Parathyroid adenoma (tissue), 2 donors: ENCODE measurements at regions not wholly inside any gene's neighbourhood (a gene's known extent, or its start where the extent isn't known, plus 50 kb on each side); places are given as distances from the start of the nearest gene placed in this dataset.

Experiments used
- H2AFZ ChIP-seq: fragments of 300-600 bp; sonication (generic); one replicate; pipeline ENCODE4 v1.7.0; 2017; ENCODE audit warnings: antibody characterized with exemption, mild to moderate bottlenecking
- H3K27ac ChIP-seq: fragments of 300-600 bp; sonication (generic); one replicate; pipeline ENCODE4 v1.7.0; 2017
- H3K27me3 ChIP-seq: fragments of 300-600 bp; sonication (generic); one replicate; pipeline ENCODE4 v1.7.0; 2017; ENCODE audit warnings: low read length; ENCODE audit not compliant: control insufficient read depth, insufficient read depth
- H3K36me3 ChIP-seq: fragments of 300-600 bp; sonication (generic); one replicate; pipeline ENCODE4 v1.7.0; 2017; ENCODE audit warnings: low read length; ENCODE audit not compliant: control insufficient read depth, insufficient read depth
- H3K4me1 ChIP-seq: fragments of 300-600 bp; sonication (generic); one replicate; pipeline ENCODE4 v1.7.0; 2017; ENCODE audit warnings: control low read depth
- H3K4me2 ChIP-seq: fragments of 300-600 bp; sonication (generic); one replicate; pipeline ENCODE4 v1.7.0; 2017; ENCODE audit warnings: low read length
- H3K4me3 ChIP-seq: fragments of 300-600 bp; sonication (generic); one replicate; pipeline ENCODE4 v1.7.0; 2017; ENCODE audit warnings: low read depth, low read length
- H3K79me2 ChIP-seq: fragments of 300-600 bp; sonication (generic); one replicate; pipeline ENCODE4 v1.7.0; 2017; ENCODE audit warnings: control low read depth
- H3K9ac ChIP-seq: fragments of 300-600 bp; sonication (generic); one replicate; pipeline ENCODE4 v1.7.0; 2017; ENCODE audit warnings: mild to moderate bottlenecking
- H3K9me3 ChIP-seq: fragments of 300-600 bp; sonication (generic); one replicate; pipeline ENCODE4 v1.7.0; 2017; ENCODE audit warnings: low read length; ENCODE audit not compliant: control insufficient read depth
- TF ChIP-seq, protein P1 (sequence below): fragments of 300-600 bp; sonication (generic); IDR thresholded peaks from one replicate; pipeline ENCODE4 v1.7.0; 2017; ENCODE audit warnings: antibody characterized with exemption, mild to moderate bottlenecking
- donor health status: primary hyperparathyroidism.

DNA sequence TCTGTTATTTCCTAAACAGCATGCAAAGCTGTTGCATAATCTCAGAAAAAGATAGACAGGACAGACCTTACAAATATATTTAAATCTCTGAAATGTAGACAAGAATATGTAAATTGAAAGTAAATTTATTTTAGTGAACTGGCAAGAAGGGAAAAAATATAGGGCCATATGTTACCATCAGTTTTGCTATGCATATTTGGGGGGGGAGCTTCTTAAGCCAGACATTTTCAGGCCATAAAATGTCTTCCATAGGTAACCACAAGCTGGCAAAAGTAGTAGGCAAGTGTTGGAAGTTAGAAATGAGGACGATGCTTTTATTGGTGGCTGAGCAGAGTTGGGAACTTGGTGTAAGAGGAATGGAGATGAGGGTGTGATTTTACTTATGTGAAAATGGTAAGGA is 272.0 kb upstream of the CXXC4 start:
- TF ChIP-seq, protein P1, sequence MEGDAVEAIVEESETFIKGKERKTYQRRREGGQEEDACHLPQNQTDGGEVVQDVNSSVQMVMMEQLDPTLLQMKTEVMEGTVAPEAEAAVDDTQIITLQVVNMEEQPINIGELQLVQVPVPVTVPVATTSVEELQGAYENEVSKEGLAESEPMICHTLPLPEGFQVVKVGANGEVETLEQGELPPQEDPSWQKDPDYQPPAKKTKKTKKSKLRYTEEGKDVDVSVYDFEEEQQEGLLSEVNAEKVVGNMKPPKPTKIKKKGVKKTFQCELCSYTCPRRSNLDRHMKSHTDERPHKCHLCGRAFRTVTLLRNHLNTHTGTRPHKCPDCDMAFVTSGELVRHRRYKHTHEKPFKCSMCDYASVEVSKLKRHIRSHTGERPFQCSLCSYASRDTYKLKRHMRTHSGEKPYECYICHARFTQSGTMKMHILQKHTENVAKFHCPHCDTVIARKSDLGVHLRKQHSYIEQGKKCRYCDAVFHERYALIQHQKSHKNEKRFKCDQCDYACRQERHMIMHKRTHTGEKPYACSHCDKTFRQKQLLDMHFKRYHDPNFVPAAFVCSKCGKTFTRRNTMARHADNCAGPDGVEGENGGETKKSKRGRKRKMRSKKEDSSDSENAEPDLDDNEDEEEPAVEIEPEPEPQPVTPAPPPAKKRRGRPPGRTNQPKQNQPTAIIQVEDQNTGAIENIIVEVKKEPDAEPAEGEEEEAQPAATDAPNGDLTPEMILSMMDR = no peak
- no peak overlapping the region for H3K4me2 ChIP-seq
- H2AFZ ChIP-seq = no peak overlapping the region
- H3K9me3 ChIP-seq = no peaks in the 10 kb centered on the region
- H3K27ac ChIP-seq = no peak overlapping the region
- no peak overlapping the region for H3K9ac ChIP-seq
- H3K79me2 ChIP-seq = no peaks in the 10 kb centered on the region
- H3K4me3 ChIP-seq = no peak overlapping the region
- H3K36me3 ChIP-seq = no peaks in the 10 kb centered on the region
- no peaks in the 10 kb centered on the region for H3K27me3 ChIP-seq
- H3K4me1 ChIP-seq = no peaks in the 10 kb centered on the region

DNA sequence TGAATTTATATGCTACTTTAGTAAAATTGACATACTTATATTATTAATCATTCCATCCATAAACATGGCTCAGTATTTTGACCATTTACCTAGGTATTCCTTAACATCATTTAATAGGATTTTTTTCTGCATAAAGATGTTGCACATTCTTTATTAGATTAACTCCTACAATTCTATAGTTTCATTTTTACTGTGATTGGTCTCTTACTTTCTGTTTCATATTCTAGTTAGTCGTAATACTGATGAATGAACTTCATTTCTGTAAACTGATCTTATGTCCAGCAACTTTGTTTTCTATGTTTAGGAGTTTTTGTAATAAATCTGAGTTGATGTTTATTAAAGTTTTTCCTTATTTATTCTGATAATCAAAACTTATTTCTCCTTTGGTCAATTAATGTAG is 278.2 kb upstream of the CXXC4 start:
- Histone ChIP-seq H3K36me3 (no peaks in the 10 kb centered on the region), H3K9me3 (no peaks in the 10 kb centered on the region), H3K79me2 (no peaks in the 10 kb centered on the region), H3K27ac (no peak overlapping the region), H3K27me3 (no peaks in the 10 kb centered on the region), H3K4me2 (no peak overlapping the region), H3K9ac (no peak overlapping the region), H3K4me3 (no peak overlapping the region), H2AFZ (no peak overlapping the region), H3K4me1 (no peaks in the 10 kb centered on the region)
- TF ChIP-seq, protein P1 = no peak

DNA sequence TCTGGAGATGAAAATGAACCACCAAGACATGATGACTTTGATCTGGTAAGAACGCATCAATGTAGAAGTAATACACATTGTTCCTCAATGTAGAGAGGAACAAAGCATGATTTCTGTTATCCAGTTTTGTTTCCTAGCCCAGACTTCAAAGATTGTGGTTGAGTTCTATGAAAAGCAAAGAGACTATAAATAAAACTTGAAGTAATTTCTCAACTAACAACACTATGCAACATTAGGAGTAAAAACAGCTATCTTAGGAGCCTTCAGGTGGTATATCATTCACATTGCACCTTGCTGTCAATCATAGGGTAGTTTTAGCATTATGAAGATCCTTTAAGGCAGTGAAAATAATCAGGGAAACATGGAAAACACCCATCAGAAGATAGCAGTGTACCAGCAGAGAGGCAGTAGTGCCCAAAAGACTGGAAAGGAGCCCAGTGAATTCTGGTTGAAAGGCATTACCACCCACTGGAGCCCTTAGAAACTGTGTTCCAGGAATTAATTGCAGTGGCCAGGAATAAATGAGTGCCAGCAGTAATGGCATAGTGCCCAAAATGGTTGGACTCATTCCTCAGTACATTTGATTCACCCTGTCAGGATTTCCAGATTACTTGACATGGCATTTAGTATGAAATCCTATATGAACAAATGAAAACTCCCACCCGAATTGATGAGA is 300.7 kb upstream of the CXXC4 start:
- H3K36me3 ChIP-seq = no peaks in the 10 kb centered on the region
- no peaks in the 10 kb centered on the region for H3K79me2 ChIP-seq
- no peak overlapping the region for H3K27ac ChIP-seq
- no peaks in the 10 kb centered on the region for H3K4me1 ChIP-seq
- H3K27me3 ChIP-seq = no peaks in the 10 kb centered on the region
- H3K4me3 ChIP-seq = no peak overlapping the region
- TF ChIP-seq, protein P1 = no peak
- no peak overlapping the region for H3K4me2 ChIP-seq
- no peak overlapping the region for H2AFZ ChIP-seq
- H3K9me3 ChIP-seq = no peaks in the 10 kb centered on the region
- H3K9ac ChIP-seq = no peak overlapping the region

DNA sequence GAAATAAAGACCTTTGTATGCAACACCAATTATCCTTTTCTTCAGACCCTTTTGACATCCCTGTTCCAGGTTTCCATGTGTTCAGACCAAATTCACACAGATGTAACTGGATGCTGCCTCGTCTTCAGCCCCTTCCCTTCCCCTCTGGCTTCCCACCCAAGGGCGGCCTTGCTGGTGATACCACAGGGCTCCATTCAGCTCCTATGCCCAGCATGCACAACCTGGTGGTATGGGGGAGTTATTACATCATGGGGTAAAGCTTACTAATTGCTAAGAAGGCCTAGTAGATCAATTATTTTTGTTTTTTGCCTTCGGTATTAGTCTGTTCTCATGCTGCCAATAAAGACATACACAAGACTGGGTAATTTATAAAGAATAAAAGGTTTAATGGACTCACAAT is 317.0 kb upstream of the CXXC4 start:
- Histone ChIP-seq H3K9me3 (no peaks in the 10 kb centered on the region), H3K27ac (no peak overlapping the region), H2AFZ (no peak overlapping the region), H3K9ac (no peak overlapping the region), H3K4me3 (no peak overlapping the region), H3K4me2 (no peak overlapping the region), H3K4me1 (no peaks in the 10 kb centered on the region), H3K79me2 (no peaks in the 10 kb centered on the region), H3K27me3 (no peaks in the 10 kb centered on the region), H3K36me3 (no peaks in the 10 kb centered on the region)
- TF ChIP-seq, protein P1 = no peak

DNA sequence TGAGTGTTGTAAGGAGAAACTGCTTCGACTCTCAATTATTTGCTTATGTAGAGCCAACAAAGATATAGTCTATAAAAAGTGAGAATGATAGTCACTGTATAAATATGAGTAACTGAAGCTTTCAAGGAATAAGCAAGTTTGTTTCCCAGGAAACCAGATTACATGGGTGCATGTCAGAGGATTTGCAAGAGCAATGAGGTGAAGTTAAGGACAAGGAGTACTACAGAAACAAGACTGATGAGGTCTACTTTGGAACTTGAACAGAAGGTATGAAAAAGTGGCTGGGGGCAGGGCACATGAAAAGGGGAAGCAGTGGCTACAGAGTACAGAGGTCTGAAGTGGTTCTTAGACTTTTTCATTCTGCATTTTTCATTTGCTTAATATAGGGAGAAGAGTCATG is 321.0 kb upstream of the CXXC4 start:
- Histone ChIP-seq H3K4me3 (no peak overlapping the region), H3K4me1 (no peaks in the 10 kb centered on the region), H3K36me3 (no peaks in the 10 kb centered on the region), H3K4me2 (no peak overlapping the region), H3K9ac (no peak overlapping the region), H2AFZ (no peak overlapping the region), H3K79me2 (no peaks in the 10 kb centered on the region), H3K9me3 (no peaks in the 10 kb centered on the region), H3K27ac (no peak overlapping the region), H3K27me3 (no peaks in the 10 kb centered on the region)
- TF ChIP-seq, protein P1 = no peak
